Lung microvascular endothelial cell (primary cell): ENCODE measurements at regions not wholly inside any gene's neighbourhood (a gene's known extent, or its start where the extent isn't known, plus 50 kb on each side); places are given as distances from the start of the nearest gene placed in this dataset.
A peak's percentile ranks its signal among the peaks of the same experiment; 100 is the strongest.

ENCODE experiments used
- DNase-seq, 2 donors: peaks; one replicate each; pipeline versions ENCODE4 v3.0.0 to v3.0.0-alpha.2; 2010; ENCODE audit warnings: low read depth in 2 of 2

DNA sequence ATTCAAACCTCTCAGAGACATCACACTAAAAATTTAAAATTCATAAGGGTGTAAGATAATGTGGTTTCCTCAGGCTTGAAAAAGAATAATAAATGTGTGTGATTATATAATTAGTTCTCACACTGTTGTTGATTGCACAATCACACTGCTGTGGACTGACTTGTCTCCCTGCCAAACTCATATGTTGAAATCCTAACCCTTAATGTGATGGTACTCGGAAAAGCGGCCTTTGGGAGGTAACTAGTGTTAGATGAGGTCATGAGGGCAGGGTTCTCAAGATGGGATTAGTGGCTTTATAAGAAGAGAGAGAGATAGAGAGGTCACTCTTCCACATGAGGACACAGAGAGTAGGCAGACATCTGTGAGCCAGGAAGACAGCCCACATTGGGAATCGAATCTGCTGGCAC is 128.5 kb upstream of the COL1A2 start:
- no peak for DNase-seq

DNA sequence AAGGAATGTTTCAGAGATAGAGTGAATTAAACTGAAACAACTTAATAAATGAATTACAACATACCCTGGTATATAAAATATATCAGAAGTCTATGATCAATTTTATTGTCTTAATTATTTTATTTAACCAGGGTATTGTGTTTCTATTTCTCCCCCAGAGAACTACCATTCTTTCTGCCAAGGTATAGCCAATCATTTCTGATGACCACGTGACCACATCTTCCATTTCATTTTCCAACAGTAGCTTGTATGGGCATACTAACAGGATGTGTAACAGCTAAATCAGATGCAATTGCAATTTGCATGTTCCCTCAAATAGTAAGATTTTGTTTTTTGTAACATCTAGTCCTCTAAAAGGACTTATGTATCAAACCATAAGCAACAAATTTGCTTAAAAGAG is 123.9 kb upstream of the COL1A2 start:
- DNase-seq = no peak

DNA sequence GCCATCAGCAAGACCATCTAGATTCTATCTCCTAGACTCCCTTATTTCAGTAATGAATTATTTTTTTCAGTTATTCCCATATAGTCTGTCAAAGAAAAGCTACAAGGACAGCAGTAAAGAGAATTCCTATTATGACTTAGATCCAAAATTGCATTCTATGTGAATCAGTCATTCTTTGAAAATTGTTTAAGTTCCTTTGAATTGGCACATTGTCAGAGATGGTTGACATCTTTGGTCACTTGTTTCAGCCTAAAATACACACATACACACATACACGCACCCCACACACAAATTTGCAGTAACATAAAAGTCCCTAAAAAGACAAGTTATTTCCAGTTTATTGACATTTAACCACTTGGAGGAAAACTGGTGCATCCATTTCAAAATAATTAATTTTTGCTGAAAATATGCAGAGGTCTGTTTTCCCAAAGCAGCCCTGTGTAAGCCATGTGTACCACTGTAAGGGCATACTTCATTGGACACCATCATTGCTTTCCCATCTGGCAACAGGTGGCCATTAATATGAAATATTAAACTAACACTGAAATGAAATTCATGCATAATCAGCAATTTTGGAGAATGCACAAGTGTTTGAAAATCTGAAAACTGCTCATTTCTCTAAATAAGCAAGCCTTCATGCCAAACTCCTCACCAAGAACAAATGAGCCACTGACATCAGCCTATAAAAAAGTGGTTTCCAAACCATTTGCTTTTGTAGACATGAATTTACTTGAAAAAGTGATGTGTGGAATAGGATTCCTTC is 121.7 kb upstream of the COL1A2 start:
- no peak for DNase-seq

DNA sequence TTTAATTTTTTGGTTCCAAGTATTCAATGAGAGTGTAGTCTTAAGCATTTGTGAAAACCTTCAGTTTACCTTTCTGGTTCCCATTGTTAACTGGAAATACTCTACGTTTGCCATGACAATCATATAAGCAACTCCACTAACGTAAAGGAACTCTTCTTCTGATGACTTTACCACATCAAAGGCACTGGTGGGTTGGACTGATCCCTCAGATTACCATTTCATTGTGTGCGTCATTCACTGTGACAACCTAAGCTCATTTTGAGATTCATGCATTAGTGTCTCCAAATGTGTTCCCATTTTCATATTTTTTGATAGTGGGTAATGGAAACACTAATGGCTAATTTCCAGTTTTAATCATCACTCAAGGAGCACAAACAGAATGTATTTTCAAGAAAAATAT is 119.9 kb upstream of the COL1A2 start:
- no peak for DNase-seq

DNA sequence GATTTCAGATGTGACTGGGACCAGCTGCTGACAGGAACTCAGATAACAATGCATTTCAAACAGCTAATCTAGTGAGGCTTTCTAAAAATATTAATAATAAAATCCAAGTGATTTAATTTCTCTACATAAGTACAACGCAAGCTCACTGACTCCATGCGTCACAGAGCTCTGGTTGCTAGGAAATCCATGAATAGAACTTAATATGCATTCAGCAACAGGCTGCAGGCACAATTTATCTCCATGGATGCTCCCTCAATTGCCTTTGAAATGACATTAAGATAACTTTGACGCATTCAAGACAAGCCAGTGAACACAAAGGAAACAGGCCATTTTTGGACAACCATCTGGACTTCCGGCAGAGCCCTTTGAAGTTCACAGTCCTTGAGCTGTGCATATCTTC is 118.7 kb upstream of the COL1A2 start:
- DNase-seq = no peak

DNA sequence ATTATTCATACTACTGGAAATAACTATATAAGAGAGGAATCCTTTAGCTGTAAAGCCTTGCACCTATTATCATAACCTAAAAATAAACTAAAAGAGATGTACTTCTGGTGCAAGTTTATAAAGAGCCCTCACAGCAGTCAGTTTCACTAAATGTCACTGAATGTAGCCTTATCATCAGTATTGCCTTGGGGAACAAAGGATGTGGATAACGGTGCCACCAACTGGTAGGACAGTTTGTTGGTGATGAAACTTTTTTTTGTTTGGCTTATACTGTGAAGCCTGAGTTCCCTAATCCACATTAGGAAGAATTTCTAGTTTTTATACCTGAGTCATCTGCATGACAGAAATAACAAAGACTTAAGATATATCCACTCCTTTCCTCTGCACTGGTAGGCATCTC is 117.9 kb upstream of the COL1A2 start:
- peak; percentile 50 to 73 for DNase-seq

DNA sequence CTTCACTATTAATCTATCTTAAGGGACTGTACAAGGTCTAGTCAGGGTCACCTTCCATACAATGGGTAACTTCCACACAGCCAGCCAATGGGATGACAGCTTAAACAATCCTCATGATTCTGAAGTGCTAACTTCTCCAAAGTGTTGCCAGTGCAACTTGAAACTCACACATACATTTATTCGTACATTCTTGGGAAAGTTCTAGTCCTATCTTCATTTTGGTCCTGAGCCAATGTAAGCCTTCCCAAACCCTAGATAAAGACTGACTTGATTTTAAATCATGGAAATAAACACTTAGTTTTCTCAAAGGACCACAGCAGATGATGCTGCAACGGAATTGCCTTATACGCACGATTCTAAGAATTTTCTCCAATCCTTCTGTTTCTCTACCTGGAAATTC is 117.5 kb upstream of the COL1A2 start:
- DNase-seq = no peak

DNA sequence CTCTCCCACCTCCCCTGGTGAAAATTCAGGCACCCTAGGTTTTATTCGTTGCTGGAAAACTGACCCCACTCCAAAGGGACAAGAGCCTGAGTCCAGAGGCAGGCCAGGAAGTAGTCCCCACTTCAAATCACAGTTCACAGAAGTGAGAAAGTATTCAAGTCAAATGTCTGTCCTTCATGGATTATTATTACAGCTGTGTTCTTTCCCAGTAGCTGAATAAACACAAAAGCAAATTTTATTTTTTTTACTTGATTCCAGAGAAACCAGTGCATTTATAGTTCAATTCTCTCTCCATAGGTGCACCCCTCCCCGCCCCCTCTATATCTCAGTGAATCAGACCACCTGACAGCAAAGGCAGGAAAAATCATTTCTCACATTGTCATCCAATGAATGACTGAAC is 113.8 kb upstream of the COL1A2 start:
- DNase-seq = peak in 1 of 2 donors; percentile 28

DNA sequence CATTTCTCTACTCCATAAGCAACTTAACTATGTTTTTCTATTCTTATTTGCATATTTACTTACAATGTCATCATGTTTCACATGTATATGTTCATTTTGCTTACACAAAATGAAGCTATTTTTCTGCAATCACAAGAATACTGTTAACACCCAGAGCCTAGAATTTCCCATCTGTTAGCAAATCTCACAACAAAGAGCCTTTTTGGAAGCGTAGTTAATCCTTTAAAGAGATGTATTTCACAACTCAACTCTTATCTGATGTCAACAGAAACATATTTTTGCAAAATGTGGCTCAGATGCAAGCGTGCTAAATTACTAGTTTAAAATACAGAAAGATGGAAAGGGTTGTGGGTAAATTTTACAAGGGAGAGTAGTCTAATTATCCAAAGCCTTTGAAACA is 110.6 kb upstream of the COL1A2 start:
- DNase-seq = no peak

DNA sequence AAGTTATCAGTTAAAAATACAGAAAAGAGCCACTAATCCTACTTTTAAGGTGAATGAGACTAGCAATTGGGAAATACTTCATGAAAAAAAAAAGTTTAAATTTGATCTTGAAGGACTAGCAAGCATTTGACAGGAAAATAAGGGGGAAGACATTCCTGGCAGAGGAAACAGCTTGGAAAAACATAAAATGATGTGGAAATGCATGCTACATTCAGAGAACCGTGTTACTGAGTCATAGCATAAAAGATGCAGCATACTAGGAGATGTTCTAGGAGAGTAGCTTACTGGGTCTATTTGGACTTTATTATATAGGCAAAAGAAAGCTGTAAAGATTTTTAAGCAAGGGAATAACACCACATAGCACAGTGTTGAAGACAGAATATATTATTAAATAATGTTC is 108.6 kb upstream of the COL1A2 start:
- no peak for DNase-seq

DNA sequence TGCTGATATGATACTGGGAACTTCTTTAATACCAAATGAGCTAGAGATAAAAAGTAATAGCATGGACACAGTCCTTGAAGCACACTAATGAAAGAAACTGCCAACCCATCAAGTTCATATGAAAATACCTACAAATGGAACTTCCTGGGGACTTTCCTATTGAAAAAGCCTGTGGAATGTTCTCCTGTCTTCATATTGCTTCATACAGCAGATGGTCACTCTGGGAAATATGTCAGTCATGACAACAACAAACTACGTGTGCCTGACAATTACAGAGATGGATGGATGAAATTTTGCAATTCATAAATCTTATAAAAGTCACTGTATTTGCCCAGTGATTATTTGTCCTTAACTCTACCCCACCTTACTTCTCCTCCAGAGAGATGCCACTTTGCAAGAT is 106.6 kb upstream of the COL1A2 start:
- peak in 1 of 2 donors; percentile 28 for DNase-seq

DNA sequence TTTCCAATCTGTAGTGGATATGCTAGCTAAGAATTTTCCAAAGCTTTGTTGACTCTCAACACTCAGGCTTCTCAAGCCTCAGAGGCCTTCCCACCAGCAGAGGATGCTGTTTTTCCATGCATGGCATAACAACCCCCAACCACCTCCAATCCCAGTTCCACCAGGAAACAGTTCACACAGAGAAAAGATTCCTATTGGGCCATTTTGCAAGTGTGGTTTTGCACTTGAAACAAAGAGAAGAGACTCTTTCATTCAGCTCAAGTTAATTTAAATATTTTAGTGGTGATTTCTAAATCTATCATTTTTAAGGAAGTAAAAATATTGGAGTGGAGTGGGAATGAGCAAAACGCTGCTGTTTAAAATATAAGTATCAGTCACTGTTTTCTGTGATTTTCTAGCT is 105.6 kb upstream of the COL1A2 start:
- DNase-seq = peak; percentile 87 to 88

DNA sequence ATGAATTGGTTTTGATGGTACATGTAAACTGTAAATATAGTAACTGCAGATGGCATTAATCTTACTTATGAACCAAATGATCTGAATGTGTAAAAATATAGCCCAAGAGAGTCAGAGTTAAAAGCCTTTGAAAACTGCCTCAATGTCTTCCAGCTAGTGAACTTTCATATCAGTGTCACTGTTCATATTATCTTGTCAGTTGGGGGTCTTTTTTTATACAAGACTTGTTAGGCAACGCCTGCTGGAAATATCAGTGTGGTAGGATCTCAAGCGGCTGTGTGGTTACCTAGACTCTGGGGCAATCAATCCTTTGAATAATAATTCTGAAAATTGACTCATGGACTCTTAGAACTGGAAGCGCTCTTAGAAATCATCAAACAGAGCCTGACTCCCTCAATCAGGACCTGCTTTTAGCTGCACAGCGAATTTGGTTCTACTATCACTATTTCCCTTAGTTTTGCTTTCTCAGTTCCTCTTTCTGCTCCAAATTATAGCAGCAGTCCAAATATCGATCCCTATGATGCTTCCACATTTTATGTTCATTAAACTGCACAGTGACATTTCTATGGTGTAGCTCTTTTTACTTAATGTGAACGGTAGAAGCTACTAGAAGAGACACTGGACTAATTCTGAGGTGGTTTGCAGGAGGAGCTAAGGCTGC is 100.1 kb upstream of the COL1A2 start:
- no peak for DNase-seq

DNA sequence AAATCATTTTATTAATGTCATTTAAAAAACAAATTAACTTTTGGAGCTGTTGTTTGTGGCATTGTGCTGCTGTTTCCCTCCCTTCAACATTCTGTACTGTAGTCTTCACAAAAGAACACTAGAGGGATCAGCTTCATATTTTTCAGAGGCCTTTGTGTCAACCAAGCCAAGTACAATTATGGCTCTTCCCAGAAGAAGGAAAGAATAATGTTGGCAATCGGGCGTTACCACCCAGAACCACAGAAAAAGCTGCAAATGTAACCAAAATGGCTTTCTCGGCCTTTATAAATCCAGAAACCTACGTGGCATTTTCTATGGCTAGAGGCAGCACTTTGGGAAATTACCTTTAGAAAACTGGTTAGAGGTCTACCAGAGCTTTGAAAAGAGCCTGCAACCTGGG is 98.8 kb upstream of the COL1A2 start:
- peak; percentile 42 to 70 for DNase-seq

DNA sequence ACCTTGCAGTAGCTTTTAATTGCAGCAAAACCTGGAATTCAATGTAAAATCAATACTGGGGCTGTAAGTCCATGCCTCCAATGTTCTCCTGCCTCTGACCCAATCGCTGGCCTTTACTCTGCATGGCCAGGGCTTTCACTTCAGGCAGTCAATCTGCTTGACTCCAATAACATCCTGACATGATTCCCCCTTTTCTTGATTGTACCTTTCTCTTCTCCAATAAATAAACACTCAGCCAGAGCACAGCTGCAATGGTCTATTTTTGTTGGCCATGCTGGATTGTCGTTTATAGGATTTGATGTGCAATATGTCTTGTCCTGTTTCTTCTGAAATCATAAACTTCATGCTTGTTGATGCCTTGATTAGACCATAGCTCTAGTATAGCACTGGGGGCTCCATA is 97.8 kb upstream of the COL1A2 start:
- DNase-seq = no peak

DNA sequence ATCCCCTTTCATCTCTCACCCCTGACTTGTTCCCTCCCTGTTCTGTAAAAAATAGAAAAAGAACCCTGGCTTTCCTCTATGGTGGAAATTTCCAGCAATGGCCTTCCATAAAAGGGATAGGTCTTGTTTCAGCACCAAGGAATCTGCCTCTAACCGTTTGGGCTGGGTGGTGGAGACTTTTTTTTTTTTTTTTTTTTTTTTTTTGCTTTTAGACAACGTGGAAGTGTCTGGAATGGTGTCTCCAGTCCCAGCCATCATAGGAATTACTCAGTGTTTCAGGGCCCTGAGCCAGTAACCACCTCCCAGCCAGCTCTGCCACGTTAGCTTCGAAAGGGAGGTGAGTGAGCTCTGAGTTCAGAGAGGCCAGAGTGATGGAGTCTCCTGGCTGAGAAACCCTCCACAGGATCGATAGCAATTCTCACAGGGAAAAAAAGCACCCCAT is 97.3 kb upstream of the COL1A2 start:
- DNase-seq = peak in 1 of 2 donors; percentile 70

DNA sequence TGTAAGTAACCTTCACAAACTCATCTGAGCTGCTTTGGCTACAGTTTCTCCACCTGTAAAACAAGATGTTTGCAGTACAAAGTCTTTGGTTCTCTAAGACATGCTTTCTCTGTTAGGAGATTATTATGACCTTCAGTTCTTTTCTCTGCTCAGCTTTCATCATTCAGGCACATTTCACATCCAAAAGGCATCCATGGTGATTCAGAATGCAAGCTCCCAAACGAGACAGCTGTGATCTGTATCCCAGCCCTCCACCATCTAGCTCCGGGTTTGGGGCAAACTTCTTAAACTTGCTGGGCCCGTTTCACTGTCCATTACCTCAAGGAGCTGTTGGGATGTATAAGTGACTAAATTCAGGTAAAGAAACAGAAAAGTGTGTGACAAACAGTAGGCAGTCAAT is 95.8 kb upstream of the COL1A2 start:
- no peak for DNase-seq

DNA sequence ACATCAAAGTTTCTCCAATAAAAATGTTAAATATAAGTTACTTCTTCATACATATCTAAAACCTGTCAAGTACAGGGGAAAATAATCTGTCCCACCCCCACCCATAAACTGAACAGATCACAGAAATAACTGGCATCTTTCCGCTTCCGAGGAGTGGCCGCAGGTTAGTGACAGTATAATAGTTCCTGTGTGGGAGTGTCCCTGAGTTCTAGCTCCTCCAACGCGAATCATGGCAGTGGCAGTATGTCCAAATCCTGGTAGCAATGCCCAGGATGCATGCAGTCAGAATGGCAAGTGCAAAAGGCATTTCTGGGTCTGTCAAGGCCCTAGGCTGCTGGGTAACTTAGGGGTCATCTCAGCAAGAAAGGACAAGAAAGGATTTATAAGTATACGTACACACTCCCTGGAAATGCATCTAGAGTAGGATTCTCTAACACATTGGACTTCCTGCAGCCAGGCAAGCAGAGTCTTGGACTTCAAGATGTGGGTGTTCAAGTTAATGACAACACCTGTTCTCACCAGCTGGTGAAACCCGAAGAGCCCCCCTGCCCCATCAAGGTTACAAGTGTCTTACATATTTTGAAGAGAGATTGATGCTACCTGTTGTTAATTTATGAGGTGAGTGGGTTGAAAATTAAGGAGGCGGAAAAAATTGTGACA is 94.4 kb upstream of the COL1A2 start:
- DNase-seq = no peak

DNA sequence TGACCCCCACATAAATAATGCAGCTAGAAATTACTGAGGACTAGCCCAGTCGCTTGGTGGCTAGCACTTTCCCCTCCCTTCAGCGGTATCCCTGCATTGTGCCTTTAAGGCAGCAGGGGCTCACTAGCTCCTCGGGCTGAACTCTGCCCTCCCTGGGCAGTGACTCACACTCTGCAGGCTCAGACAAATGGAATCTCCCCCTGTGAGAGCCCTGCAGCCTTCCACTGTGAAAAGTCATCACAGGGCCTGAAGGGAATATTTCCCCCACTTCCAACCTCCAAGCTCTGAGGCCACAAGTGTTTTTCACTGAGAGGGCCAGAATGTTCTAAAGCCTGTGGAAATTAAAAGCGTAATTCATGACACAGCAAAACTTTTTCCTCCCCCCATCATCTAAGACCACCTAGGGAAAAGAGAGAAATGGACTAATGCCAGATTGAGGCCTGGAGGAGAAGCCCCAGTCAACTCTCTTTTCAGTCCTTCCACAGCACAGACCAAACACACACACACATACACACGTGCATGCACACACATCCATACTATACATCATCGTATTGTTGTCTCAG is 93.6 kb upstream of the COL1A2 start:
- DNase-seq = peak; percentile 60 to 92

DNA sequence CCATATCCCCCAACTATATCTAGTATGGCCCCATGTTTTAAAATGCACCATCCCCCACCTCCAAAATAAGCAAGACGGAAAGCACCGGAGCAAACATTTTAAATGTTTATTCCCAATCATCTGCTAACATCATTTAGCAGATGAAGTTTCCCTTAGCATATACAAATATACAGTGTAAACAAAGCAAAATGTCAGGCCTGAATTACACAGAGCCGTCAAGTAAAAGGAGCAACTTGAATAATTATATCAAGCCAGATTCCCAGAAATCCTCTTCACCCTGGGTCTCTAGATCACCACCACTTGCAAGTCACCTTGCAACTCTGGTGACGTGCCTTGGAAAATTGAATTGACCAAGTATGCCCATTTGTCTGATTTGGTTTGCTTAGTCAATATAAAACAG is 91.6 kb upstream of the COL1A2 start:
- no peak for DNase-seq

DNA sequence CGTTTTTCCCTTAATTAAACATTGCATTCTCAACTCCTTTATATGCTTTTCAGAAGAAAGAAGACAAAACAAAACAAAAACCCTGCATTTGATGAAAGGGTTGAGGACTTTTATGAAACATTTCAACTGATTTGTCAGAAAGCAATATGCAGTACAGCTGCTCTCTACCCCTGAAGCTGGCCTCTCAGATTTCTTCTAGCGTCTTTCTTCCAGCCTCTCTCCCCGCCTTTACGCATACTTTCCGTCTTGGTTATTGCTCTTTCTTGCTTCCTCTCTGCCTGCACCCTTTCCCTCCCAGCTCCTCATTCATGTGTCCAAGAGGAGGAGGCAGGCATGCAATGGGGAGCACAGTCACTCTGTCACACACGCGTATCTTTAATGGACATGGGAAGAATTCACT is 91.0 kb upstream of the COL1A2 start:
- DNase-seq = peak in 1 of 2 donors; percentile 29

DNA sequence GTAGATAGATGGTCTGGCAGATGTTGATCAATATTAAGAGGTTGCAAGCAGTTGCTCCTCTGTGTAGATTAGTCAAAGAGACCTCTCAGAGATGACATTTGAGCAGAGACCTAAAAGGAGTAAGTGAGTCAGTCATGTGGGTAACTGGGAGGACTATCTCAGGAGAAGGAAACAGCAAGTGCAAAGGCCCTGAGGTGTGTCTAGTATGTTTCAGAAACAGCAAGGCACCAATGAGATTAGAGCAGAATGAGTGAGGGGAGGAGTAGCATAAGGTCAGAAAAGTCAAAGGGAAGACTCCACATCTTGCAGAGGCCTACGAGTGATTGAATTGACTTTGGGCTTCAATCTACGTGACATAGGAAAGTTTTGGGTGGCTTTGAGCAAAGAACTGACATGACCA is 89.8 kb upstream of the COL1A2 start:
- DNase-seq = no peak
